Endothelial cell of umbilical vein (primary cell): ENCODE measurements at regions not wholly inside any gene's neighbourhood (a gene's known extent, or its start where the extent isn't known, plus 50 kb on each side); places are given as distances from the start of the nearest gene placed in this dataset.

Experiments
- BruUV-seq: library from RNA; stranded (reverse); fragments of 400-500 nt; replicated peaks from 2 replicates; lab custom pipeline; 2021; lab: Mats Ljungman, UMichigan
- CTCF ChIA-PET: fragments of 300-600, 350-600 bp; sonication (Branson Sonifier 250); formaldehyde crosslinking; loops from one replicate; lab custom pipeline; 2021; ENCODE audit warnings: antibody characterized with exemption, inconsistent platforms; lab: Charles Lee
- POLR2A ChIA-PET: fragments of 300-600, 350-600 bp; sonication (Branson Sonifier 250); formaldehyde crosslinking; loops from one replicate; lab custom pipeline; 2021; ENCODE audit warnings: antibody characterized with exemption, inconsistent platforms; lab: Charles Lee
- DNase-seq: peaks from one replicate; pipeline ENCODE4 v3.0.0-alpha.2; 2011; ENCODE audit warnings: low read depth, low spot score
- FAIRE-seq: peaks from 2 replicates; lab custom pipeline; 2011; peaks lifted over from hg19 to GRCh38; lab: Jason Lieb, UNC
- H2AFZ ChIP-seq: 2 replicates; pipeline ENCODE4 v1.6.0; 2012; ENCODE audit warnings: low read depth, low read length, control low read depth, inconsistent platforms
- H3K27ac ChIP-seq: 2 replicates; pipeline ENCODE4 v1.5.1; 2011; ENCODE audit warnings: low read depth, mild to moderate bottlenecking, control low read depth, low read length, moderate library complexity; ENCODE audit not compliant: insufficient read depth
- H3K27me3 ChIP-seq, 2 experiments: 2 replicates each; pipeline versions ENCODE4 v1.6.0 to v1.6.1; 2011; ENCODE audit warnings: low read length in 2 of 2, mixed read lengths in 1 of 2; ENCODE audit not compliant: control insufficient read depth in 2 of 2, insufficient read depth in 2 of 2
- H3K36me3 ChIP-seq, 2 experiments: 2 replicates in 1 of 2; 3 replicates in 1 of 2; pipeline ENCODE4 v1.5.1; 2011; ENCODE audit warnings: low read length in 2 of 2, mild to moderate bottlenecking in 1 of 2, moderate library complexity in 1 of 2; ENCODE audit not compliant: control insufficient read depth in 2 of 2, insufficient read depth in 2 of 2; ENCODE audit errors: extremely low read depth in 1 of 2
- H3K4me1 ChIP-seq: 3 replicates; pipeline ENCODE4 v1.5.1; 2011; ENCODE audit warnings: mild to moderate bottlenecking, low read length; ENCODE audit not compliant: control insufficient read depth, insufficient read depth; ENCODE audit errors: extremely low read depth
- H3K4me2 ChIP-seq: 2 replicates; pipeline ENCODE4 v1.6.1; 2011; ENCODE audit warnings: low read length, control low read depth, mixed read lengths; ENCODE audit not compliant: insufficient read depth
- H3K4me3 ChIP-seq, 3 experiments: fragments of 200-600 bp in 1 of 3; sonication (generic), shearing (Covaris generic) in 1 of 3; replicated peaks in 1 of 3; 2 replicates each; pipeline ENCODE4 v1.5.1; 2011 to 2016; ENCODE audit warnings: control low read depth in 3 of 3, low read length in 3 of 3, mild to moderate bottlenecking in 2 of 3, inconsistent platforms in 1 of 3, low read depth in 1 of 3, moderate library complexity in 1 of 3; ENCODE audit not compliant: insufficient read depth in 1 of 3
- H3K79me2 ChIP-seq: 2 replicates; pipeline ENCODE4 v1.6.0; 2012; ENCODE audit warnings: low read length, inconsistent platforms; ENCODE audit not compliant: control insufficient read depth, insufficient read depth
- H3K9ac ChIP-seq: replicated peaks from 2 replicates; pipeline ENCODE3; 2011; ENCODE audit warnings: low read length, control low read depth; ENCODE audit not compliant: insufficient read depth; ENCODE audit errors: extremely low read depth
- H3K9me1 ChIP-seq: replicated peaks from 3 replicates; pipeline ENCODE4 v1.6.0; 2011; ENCODE audit warnings: mild to moderate bottlenecking, low read length; ENCODE audit not compliant: control insufficient read depth, insufficient read depth; ENCODE audit errors: extremely low read depth
- H3K9me3 ChIP-seq: replicated peaks from 2 replicates; pipeline ENCODE4 v1.5.1; 2012; ENCODE audit warnings: low read length, inconsistent platforms; ENCODE audit not compliant: control insufficient read depth, insufficient read depth
- H4K20me1 ChIP-seq: replicated peaks from 2 replicates; pipeline ENCODE3; 2011; ENCODE audit warnings: mild to moderate bottlenecking, low read length; ENCODE audit not compliant: control insufficient read depth, insufficient read depth; ENCODE audit errors: extremely low read depth
- EZH2 ChIP-seq: IDR thresholded peaks from 2 replicates; pipeline ENCODE4 v1.6.1; 2012; ENCODE audit warnings: borderline replicate concordance, low read depth, mild to moderate bottlenecking, moderate library complexity, low read length, inconsistent platforms; ENCODE audit not compliant: severe bottlenecking
- FOS ChIP-seq: IDR thresholded peaks from 2 replicates; pipeline ENCODE4 v1.6.1; 2011; ENCODE audit warnings: mild to moderate bottlenecking, low read length, moderate library complexity, borderline replicate concordance; ENCODE audit not compliant: insufficient read depth
- GATA2 ChIP-seq: IDR thresholded peaks from 2 replicates; pipeline ENCODE4 v1.7.0; 2011; ENCODE audit warnings: low read depth, mild to moderate bottlenecking, moderate library complexity, mixed read lengths, low read length; ENCODE audit not compliant: insufficient read length, insufficient read depth
- JUN ChIP-seq: IDR thresholded peaks from 2 replicates; pipeline ENCODE4 v1.6.1; 2011; ENCODE audit warnings: borderline replicate concordance, low read depth; ENCODE audit not compliant: insufficient read length, insufficient read depth
- MYC ChIP-seq: IDR thresholded peaks from one replicate; pipeline ENCODE4 v1.6.1; 2011; ENCODE audit warnings: mild to moderate bottlenecking, low read depth, low read length
- POLR2A ChIP-seq: IDR thresholded peaks from 2 replicates; pipeline ENCODE4 v1.6.1; 2012; ENCODE audit warnings: low read depth, mild to moderate bottlenecking, control low read depth, low read length
- POLR2AphosphoS5 ChIP-seq: IDR thresholded peaks from 2 replicates; pipeline ENCODE4 v1.6.1; 2012; ENCODE audit warnings: low read depth, mild to moderate bottlenecking, control low read depth, low read length, moderate library complexity; ENCODE audit not compliant: insufficient read depth
- dilution Hi-C: fragments of 300-500 bp; cut with MboI; formaldehyde crosslinking; loops from one replicate; pipeline ENCODE4 v1.15.0; 2019; ENCODE audit warnings: low sequenced_read_pairs; ENCODE audit not compliant: extremely low pct_ligation_motif_present
- intact Hi-C: fragments of 100-400 bp; cut with micrococcal nuclease; formaldehyde crosslinking; loops from one replicate; pipeline ENCODE4 v1.10.0; 2022
- TF ChIP-seq, protein P1 (sequence below), 2 donors: IDR thresholded peaks; 1 replicate in 1 of 2; 2 replicates in 1 of 2; pipeline ENCODE4 v1.5.1; 2011; ENCODE audit warnings: low read length in 2 of 2, mild to moderate bottlenecking in 2 of 2, moderate library complexity in 2 of 2, control low read depth in 1 of 2, inconsistent platforms in 1 of 2, low read depth in 1 of 2; ENCODE audit not compliant: insufficient read depth in 1 of 2; ENCODE audit errors: extremely low read depth in 1 of 2
- TF ChIP-seq, protein P2 (sequence below): IDR thresholded peaks from 2 replicates; pipeline ENCODE4 v1.6.1; 2011; ENCODE audit not compliant: insufficient read depth, insufficient read length

DNA sequence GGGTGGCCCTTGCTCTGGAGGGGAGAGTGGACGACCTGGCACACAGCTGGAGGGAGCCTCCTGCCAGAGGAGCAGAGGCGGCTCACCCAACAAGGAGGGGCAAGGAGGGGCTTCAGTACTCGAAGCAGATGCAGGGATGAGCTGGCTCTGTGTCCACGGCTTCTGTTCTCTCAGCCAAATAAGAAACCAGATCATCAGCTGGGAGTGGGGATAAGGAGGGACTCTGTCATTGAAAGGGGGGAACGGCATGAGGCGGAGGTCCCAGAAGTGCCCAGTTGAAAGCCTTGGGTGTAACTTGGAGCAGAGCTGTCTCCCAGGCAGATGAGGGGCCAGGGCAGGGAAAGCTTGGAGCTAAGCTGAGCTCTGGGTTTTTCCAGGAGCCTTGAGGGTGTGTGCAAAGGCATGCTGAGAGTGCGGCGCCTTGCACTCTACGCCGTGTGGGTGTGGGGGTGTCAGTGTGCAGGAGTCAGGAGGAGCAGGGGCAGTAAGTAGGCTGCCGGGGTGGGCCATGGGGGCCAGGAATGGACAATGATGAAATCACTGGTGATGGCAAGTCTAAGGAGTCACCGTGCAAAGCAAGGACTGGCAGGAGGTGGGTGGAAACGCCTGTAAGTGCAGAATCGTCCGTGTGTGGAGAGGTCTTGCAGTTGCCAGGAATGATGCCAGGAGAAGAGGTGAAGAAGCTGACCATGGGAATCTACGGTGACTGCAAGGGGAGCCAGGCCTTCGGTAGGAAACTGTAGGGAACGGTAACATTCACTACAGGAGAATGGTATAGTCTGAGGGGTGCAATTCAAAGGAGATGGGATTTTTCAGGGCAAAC lies 85.4 kb upstream of the FOXQ1 start:
- Histone ChIP-seq H3K9ac (no peak overlapping the region), H3K4me2 (no peak overlapping the region)

More for the DNA sequence above, 85.4 kb upstream of the FOXQ1 start:
- H3K36me3 ChIP-seq, result no peaks in the 10 kb centered on the region
- CTCF ChIA-PET, result no interaction called here
- H3K27me3 ChIP-seq, result no peaks in the 10 kb centered on the region
- no peak for DNase-seq
- H3K9me3 ChIP-seq, result no peaks in the 10 kb centered on the region
- intact Hi-C loops (no loop called here), dilution Hi-C loops (no loop called here)
- H2AFZ ChIP-seq, result no peak overlapping the region
- H3K9me1 ChIP-seq, result no peaks in the 10 kb centered on the region
- BruUV-seq, result no TSS peak
- no peak overlapping the region for H3K27ac ChIP-seq
- POLR2A ChIA-PET, result no interaction called here
- no peaks in the 10 kb centered on the region for H3K4me1 ChIP-seq
- no peaks in the 10 kb centered on the region for H3K79me2 ChIP-seq
- no peak for TF ChIP-seq EZH2
- TF ChIP-seq, protein P1, sequence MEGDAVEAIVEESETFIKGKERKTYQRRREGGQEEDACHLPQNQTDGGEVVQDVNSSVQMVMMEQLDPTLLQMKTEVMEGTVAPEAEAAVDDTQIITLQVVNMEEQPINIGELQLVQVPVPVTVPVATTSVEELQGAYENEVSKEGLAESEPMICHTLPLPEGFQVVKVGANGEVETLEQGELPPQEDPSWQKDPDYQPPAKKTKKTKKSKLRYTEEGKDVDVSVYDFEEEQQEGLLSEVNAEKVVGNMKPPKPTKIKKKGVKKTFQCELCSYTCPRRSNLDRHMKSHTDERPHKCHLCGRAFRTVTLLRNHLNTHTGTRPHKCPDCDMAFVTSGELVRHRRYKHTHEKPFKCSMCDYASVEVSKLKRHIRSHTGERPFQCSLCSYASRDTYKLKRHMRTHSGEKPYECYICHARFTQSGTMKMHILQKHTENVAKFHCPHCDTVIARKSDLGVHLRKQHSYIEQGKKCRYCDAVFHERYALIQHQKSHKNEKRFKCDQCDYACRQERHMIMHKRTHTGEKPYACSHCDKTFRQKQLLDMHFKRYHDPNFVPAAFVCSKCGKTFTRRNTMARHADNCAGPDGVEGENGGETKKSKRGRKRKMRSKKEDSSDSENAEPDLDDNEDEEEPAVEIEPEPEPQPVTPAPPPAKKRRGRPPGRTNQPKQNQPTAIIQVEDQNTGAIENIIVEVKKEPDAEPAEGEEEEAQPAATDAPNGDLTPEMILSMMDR (IDR thresholded peaks at IDR 0.05; ENCODE audit: extremely low read depth in 1 of 2, insufficient read depth in 1 of 2, low read depth in 1 of 2, low read length in 2 of 2), result no peak
- TF ChIP-seq GATA2, result no peak
- no peak for TF ChIP-seq POLR2A
- TF ChIP-seq POLR2AphosphoS5, result no peak
- TF ChIP-seq JUN, result no peak
- no peak for TF ChIP-seq MYC
- TF ChIP-seq, protein P2, sequence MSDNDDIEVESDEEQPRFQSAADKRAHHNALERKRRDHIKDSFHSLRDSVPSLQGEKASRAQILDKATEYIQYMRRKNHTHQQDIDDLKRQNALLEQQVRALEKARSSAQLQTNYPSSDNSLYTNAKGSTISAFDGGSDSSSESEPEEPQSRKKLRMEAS, result no peak
- TF ChIP-seq FOS, result no peak
- FAIRE-seq, result no peak
- no peaks in the 10 kb centered on the region for H4K20me1 ChIP-seq
- H3K4me3 ChIP-seq, result no peak overlapping the region
